Nucleus accumbens (tissue), 56 donors: ENCODE measurements at regions not wholly inside any gene's neighbourhood (a gene's known extent, or its start where the extent isn't known, plus 50 kb on each side); places are given as distances from the start of the nearest gene placed in this dataset.
"Not testable (repeated sequence)": the region's sequence is repeated elsewhere in the genome, so short reads cannot be mapped to it uniquely, and the experiment has no call there.

ENCODE experiments used
- DNase-seq, 56 donors: peaks; one replicate each; lab custom pipeline; 2025; lab: John Stamatoyannopoulos, UW

GRCh38 chr11:81345609-81346008 lies 1388.1 kb downstream of the FAM181B start:
- DNase-seq = no peak

- DNase-seq = no peak
Measured at GRCh38 chr11:81342966-81343365, 1390.7 kb downstream of the FAM181B start.

GRCh38 chr11:81340225-81340624 lies 1393.4 kb downstream of the FAM181B start:
- DNase-seq = no peak

- no peak for DNase-seq
Measured at GRCh38 chr11:81339521-81339920, 1394.1 kb downstream of the FAM181B start.

- DNase-seq = no peak
Measured at GRCh38 chr11:81337756-81338155, 1395.9 kb downstream of the FAM181B start.

- no peak for DNase-seq
Measured at GRCh38 chr11:81332276-81332675, 1401.4 kb downstream of the FAM181B start.

- no peak for DNase-seq
Measured at GRCh38 chr11:81331611-81332235, 1401.9 kb downstream of the FAM181B start.

GRCh38 chr11:81331088-81331487 lies 1402.6 kb downstream of the FAM181B start:
- no peak for DNase-seq

GRCh38 chr11:81303038-81303664 lies 1430.5 kb downstream of the FAM181B start:
- no peak for DNase-seq

- no peak for DNase-seq
Measured at GRCh38 chr11:81301166-81301830, 1432.4 kb downstream of the FAM181B start.

- DNase-seq = no peak
Measured at GRCh38 chr11:81286959-81287358, 1446.7 kb downstream of the FAM181B start.

GRCh38 chr11:81286550-81286949 lies 1447.1 kb downstream of the FAM181B start:
- DNase-seq = no peak

- DNase-seq = not testable (repeated sequence)
Measured at GRCh38 chr11:81280228-81280627, 1453.4 kb downstream of the FAM181B start.

GRCh38 chr11:81278991-81279390 lies 1454.7 kb downstream of the FAM181B start:
- DNase-seq = peak in 1 of 56 donors; percentile 0

GRCh38 chr11:81270686-81271085 lies 1463.0 kb downstream of the FAM181B start:
- no peak for DNase-seq

- no peak for DNase-seq
Measured at GRCh38 chr11:81267246-81267645, 1466.4 kb downstream of the FAM181B start.

GRCh38 chr11:81259471-81259870 lies 1474.2 kb downstream of the FAM181B start:
- no peak for DNase-seq

GRCh38 chr11:81255895-81256294 lies 1477.8 kb downstream of the FAM181B start:
- DNase-seq = no peak

GRCh38 chr11:81253244-81253643 lies 1480.4 kb downstream of the FAM181B start:
- no peak for DNase-seq

GRCh38 chr11:81246941-81247340 lies 1486.7 kb downstream of the FAM181B start:
- no peak for DNase-seq

- no peak for DNase-seq
Measured at GRCh38 chr11:81245791-81246190, 1487.9 kb downstream of the FAM181B start.
